Smooth muscle cell of the brain vasculature (primary cell): ENCODE measurements at regions not wholly inside any gene's neighbourhood (a gene's known extent, or its start where the extent isn't known, plus 50 kb on each side); places are given as distances from the start of the nearest gene placed in this dataset.

Experiments
- DNase-seq: peaks from one replicate; pipeline ENCODE4 v3.0.0-alpha.2; 2012; ENCODE audit warnings: low read depth, low spot score

DNA sequence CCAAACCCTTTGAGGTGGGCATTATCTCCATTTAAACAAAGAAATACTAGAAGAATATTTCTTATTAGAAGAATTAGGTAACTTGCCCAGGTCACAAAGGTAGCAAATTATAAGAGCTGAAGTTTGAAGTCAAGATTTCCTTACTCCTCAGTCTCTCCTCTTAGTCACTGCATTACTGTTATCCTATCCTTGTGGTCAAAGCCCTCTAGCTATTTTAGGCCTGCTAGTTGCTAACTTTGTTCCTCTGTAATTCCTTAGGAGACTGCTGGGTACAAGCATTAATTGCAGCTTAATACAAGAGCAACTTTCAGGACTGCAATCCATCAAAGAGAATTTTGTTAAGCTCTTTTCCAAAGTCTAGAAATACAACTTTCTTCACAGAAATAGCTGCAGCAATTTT, 528.2 kb downstream of the ZIC1 start:
- DNase-seq = no peak

DNA sequence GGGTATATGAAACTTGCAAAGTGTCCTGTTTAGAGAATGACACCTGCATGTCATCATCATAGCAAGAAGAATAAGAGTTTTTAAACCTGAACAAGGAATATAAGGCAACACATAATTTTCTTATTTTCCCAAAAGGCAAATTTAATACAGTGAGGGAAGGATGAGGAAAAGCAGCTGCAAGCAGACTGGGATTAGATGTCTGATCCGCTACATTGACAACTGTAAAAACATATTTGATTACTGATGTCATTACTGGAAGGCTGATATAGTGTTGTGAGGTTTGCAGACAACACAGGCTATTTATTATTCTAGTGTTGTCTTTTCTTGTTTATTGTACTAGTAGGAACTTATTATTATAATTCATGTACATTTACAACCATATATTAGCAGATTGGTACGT, 528.7 kb downstream of the ZIC1 start:
- no peak for DNase-seq

GRCh38 chr3:147939425-147939824, 530.3 kb downstream of the ZIC1 start:
- DNase-seq = no peak

- DNase-seq = no peak
Observed at GRCh38 chr3:147939839-147940238, 530.7 kb downstream of the ZIC1 start.

GRCh38 chr3:147940405-147941193, 531.4 kb downstream of the ZIC1 start:
- no peak for DNase-seq

DNA sequence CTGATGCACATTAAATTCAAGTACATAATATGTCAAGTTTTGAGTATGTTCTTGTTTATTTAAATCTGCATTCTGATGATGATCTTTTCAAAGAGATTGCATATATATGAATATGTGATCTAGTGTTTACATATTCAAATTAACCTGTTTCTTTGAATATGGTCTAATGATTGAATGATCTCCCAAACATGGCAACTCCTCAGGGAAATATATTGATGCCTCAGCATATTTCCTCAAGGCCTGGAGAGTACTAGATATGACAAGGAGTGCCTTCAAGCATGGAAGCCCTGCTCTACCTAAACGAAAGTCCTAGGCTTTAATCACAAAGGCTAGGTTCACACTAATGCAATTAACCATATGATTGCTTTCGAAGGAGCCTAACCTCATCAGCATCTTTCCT, 532.8 kb downstream of the ZIC1 start:
- no peak for DNase-seq

DNA sequence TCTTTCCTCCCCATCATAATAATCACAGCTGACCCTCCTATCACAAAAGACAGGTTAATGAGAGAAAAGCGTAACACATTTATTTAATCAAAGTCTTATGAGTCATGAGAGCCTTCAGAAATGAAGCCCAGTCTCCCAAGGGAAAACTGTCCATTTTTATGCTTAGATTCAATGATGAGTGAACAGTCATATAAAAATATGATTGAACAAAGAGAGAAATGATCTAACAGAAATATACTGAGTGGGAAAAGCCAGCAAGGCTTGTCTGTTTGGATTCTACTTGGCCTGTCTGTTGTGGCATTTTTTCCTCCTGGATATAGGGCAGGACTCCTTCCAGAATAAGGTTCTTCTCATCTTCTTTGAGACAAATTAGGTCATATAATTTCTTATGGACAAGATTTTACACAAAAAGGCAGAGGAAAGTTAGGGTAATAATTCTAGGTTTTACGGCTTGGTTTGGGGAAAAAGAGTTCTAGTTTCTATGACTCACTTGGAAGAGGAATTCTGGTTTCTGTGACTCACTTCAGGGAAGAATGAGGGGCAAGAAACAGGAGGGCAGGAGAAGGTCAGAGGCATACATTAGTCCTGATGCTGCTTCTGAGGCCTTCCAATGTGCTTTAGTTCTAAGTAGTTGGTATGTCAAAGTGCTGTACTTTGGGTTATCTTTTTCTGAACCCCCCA, 534.2 kb downstream of the ZIC1 start:
- DNase-seq = peak; percentile 54

- peak; percentile 95 for DNase-seq
Observed at GRCh38 chr3:147945968-147946519, 536.9 kb downstream of the ZIC1 start.

GRCh38 chr3:147956615-147957014, 547.5 kb downstream of the ZIC1 start:
- DNase-seq = no peak

DNA sequence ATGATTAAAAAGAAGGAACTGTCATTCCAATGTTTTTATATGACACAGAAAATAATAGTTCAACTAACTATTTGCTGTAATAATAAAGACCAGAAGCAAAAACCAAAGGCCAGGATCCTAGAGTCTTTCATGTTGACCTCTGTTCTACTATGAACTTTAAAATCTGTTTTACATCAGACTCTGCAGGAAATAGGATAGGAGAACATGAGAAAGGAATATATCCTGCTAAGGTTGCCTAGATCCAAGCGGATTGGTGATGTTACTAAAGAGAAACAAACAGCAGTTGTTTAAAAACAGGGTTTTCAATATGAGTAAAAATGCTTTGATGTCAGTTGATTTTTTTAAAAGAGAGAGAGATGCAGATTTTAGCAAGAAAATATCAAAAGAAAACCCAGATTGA, 549.6 kb downstream of the ZIC1 start:
- peak; percentile 62 for DNase-seq

DNA sequence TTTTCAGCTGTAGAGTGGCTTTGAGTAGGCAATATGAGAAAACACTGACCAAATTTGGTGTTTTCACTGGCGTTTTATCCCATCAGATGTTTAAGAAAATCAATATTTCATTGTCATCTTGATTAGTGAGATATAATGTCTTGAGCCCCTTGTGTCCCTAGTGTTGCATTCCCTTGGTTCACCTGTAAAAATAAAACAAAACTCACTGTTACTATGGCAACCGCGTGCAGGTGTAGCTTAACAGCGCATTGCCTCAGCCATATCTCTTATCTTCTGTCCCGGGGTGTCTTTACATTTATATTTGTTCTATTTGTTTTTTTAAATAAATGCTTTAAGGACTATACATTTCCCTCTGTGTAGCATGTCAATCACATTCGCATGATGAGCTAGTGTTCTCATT, 551.6 kb downstream of the ZIC1 start:
- no peak for DNase-seq

DNA sequence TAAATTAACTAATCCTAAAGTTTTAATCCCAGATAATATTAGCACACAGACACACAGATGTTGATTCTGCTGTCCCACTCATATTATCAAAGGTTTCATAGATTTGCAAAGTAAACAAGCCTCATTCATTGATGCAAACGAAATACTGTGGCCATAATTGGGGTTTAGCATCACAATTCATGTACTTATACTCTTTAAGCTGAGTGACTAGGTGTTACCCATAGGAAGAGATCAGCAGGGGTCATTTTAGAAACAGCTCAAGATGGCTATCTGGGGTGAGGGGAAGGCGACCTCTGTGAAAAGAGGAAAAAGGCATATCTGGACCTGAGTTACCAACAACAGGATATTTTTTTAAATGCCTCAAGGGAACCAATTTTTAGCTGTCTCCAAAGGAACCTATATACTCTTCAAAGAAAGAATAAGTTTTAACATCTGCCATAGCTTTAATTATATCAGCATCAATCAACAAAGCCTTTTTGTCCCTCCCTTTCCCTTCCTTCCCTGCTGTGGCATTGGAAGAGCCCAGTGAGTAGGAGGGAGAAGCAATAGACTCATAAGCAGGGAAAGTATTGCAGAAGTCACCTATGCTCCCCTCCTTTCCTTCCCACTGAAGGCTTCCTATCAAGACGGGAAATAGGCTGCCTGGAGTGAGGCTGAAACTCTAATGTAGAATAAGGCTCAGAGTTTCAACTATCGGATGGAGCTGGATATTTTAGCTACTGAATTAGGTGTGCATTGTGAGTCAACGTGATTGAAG, 553.4 kb downstream of the ZIC1 start:
- DNase-seq = no peak

DNA sequence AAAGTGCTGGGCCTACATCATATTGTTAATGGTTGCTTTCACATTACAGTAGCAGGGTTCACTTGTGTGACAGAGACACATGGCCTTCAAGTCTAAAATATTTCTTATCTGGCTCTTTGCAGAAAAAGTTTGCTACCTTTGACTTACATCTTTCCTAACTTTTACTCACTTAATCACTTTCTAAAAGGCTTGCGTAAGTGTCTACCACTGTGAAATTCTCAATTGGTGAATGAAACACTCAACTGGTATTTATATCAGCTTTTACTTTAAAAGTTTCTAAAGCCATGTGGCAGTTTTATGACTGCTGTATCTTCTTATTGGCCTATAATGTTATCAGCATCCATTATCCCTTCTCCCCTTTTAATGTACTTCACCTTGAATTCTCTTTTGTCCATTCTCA, 554.5 kb downstream of the ZIC1 start:
- no peak for DNase-seq

- DNase-seq = no peak
Observed at GRCh38 chr3:147975165-147975564, 566.0 kb downstream of the ZIC1 start.

DNA sequence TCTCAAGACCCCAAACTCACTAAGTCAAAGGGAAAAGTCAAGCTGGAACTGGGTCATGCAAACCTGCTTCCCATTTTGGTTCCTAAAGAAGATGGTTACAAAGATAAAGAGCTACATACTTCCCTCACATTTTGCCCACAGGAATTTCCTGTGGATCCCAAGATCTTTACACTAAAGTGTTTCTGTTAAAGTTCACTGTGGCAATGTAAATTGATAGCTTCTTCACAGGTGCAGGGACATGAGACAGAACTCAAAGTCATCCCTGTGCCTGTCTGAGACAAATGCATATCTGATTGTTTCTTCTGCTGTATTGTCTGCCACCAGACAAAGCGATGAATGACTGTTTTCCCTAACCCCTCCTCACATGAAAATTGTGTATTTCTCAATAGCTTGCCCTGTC, 567.8 kb downstream of the ZIC1 start:
- no peak for DNase-seq

- DNase-seq = no peak
Observed at GRCh38 chr3:147987549-147987948, 578.4 kb downstream of the ZIC1 start.

- DNase-seq = no peak
Observed at GRCh38 chr3:147989344-147989743, 580.2 kb downstream of the ZIC1 start.

- no peak for DNase-seq
Observed at GRCh38 chr3:148002705-148003205, 593.6 kb downstream of the ZIC1 start.

GRCh38 chr3:148004331-148004730, 595.2 kb downstream of the ZIC1 start:
- no peak for DNase-seq

DNA sequence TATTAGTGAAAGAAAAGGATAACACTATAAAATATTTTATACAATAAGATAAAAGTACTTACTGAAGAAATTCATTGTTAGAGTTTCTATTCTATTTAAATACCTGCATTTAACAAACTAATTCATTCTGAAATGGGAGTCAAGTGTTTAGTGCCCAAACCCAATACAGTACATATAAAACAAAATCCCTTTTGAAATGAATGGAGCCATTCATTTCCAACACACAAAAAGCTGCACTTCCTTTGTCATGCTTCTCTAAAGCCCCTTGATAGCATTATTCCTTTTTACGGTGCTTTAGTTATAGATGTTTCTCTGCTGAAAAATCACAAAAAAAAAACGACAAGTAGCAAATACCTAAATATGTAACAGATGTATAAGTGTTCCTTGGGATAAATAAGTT, 596.3 kb downstream of the ZIC1 start:
- DNase-seq = no peak

DNA sequence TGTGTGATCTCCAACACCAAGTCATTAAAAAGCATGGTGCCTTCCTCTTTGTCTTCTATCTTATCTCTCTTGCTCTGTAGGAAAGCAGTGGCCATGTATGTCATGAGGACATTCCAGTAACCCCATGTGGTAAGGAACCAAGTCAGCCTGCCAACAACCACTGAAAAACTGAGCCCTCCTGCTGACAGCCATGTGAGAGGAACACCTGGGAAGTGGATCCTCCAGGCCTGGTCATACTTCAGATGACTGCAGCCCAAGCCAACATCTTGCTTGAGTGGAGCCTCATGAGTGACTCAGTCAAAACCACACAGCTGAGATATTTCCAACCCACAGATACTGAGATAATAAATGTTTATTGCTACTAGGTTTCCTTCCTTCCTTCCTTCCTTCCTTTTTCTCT, 597.3 kb downstream of the ZIC1 start:
- peak; percentile 33 for DNase-seq

DNA sequence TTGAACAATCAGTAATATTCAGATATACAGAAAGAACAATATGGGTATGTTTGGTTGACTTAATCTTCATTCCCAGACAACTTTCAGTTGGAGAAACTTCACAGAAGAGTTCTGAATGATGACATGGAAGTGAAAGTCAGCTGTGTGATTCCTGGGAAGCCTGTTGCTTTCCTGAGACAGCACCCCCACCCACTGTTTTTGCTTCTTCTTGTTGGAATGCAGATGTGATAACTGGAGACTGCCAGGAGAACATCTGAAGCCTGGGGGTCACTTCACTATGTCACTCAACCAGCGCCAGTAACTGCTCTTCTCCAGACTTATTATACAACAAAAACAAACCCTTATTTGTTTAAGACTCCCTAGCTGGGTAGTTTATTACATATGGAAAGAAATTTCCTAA, 599.4 kb downstream of the ZIC1 start:
- DNase-seq = peak; percentile 88
